ENCODE measurements at regions not wholly inside any gene's neighbourhood (a gene's known extent, or its start where the extent isn't known, plus 50 kb on each side); places are given as distances from the start of the nearest gene placed in this dataset.

GRCh38 chr5:63070001-63070400, 491.4 kb downstream of the LRRC70 start:
- TF ChIP-seq CTCF (IDR thresholded peaks at IDR 0.05) (no peak), CREM (CRISPR knock-in tag; IDR thresholded peaks at IDR 0.05) (no peak), FOXP1 (CRISPR knock-in tag; IDR thresholded peaks at IDR 0.05; ENCODE audit: borderline replicate concordance) (no peak)
